Stimulated activated naive B cell treated with anti-CD40 and anti-IgM and Interleukin-4, amounts not matched to agents 10 μg/mL and 1 μg/mL and 100 μg/mL, for 72 hours (primary cell): ENCODE measurements at regions not wholly inside any gene's neighbourhood (a gene's known extent, or its start where the extent isn't known, plus 50 kb on each side); places are given as distances from the start of the nearest gene placed in this dataset.
"Not testable (repeated sequence)": the region's sequence is repeated elsewhere in the genome, so short reads cannot be mapped to it uniquely, and the experiment has no call there.

Experiments used
- ATAC-seq, 2 donors: fragments of 150-1000 bp; cut with Tn5 transposase; replicated peaks; 2 replicates each; pipeline ENCODE4 v1.10.0; 2021; ENCODE audit warnings: moderate library complexity in 1 of 2
- DNase-seq: peaks from one replicate; pipeline ENCODE4 v3.0.0; 2021
- H3K27ac Mint-ChIP-seq: one replicate; pipeline ENCODE4 v1.8.0; 2022; ENCODE audit warnings: mild to moderate bottlenecking, mixed read lengths
- H3K27me3 Mint-ChIP-seq, 2 donors: one replicate each; pipeline ENCODE4 v1.8.0; 2022; ENCODE audit warnings: mixed read lengths in 2 of 2
- H3K36me3 Mint-ChIP-seq, 2 donors: one replicate each; pipeline ENCODE4 v1.8.0; 2022; ENCODE audit warnings: mixed read lengths in 2 of 2, mild to moderate bottlenecking in 1 of 2
- H3K4me1 Mint-ChIP-seq, 2 donors: one replicate each; pipeline ENCODE4 v1.8.0; 2022; ENCODE audit warnings: mixed read lengths in 2 of 2, mild to moderate bottlenecking in 1 of 2
- H3K4me3 Mint-ChIP-seq, 2 donors: one replicate each; pipeline ENCODE4 v1.8.0; 2022; ENCODE audit warnings: mild to moderate bottlenecking in 2 of 2, mixed read lengths in 2 of 2, moderate library complexity in 1 of 2
- H3K9me3 Mint-ChIP-seq, 2 donors: one replicate each; pipeline ENCODE4 v1.8.0; 2022; ENCODE audit warnings: mixed read lengths in 2 of 2, mild to moderate bottlenecking in 1 of 2

GRCh38 chr20:55937283-55937682, 68.0 kb downstream of the CBLN4 start:
- Mint-ChIP-seq H3K4me3 (no peak overlapping the region), H3K4me1 (no peaks in the 10 kb centered on the region), H3K9me3 (peaks cover 0 to 8% of the 10 kb centered on the region in 2 donors), H3K27ac (no peak overlapping the region), H3K36me3 (no peaks in the 10 kb centered on the region), H3K27me3 (no peaks in the 10 kb centered on the region)
- ATAC-seq: no peak
- DNase-seq: no peak

- ATAC-seq: no peak
- no peaks in the 10 kb centered on the region for H3K36me3 Mint-ChIP-seq
- no peaks in the 10 kb centered on the region for H3K27me3 Mint-ChIP-seq
- peaks cover 0 to 8% of the 10 kb centered on the region in 2 donors for H3K9me3 Mint-ChIP-seq
- DNase-seq: no peak
- H3K4me3 Mint-ChIP-seq: no peak overlapping the region
- H3K27ac Mint-ChIP-seq: no peak overlapping the region
- no peaks in the 10 kb centered on the region for H3K4me1 Mint-ChIP-seq
Measured at GRCh38 chr20:55936209-55936595, 69.1 kb downstream of the CBLN4 start.

- DNase-seq: no peak
- no peaks in the 10 kb centered on the region for H3K36me3 Mint-ChIP-seq
- no peaks in the 10 kb centered on the region for H3K4me1 Mint-ChIP-seq
- no peaks in the 10 kb centered on the region for H3K27me3 Mint-ChIP-seq
- no peak overlapping the region for H3K4me3 Mint-ChIP-seq
- no peak for ATAC-seq
- no peak overlapping the region for H3K27ac Mint-ChIP-seq
- peaks cover 0 to 8% of the 10 kb centered on the region in 2 donors for H3K9me3 Mint-ChIP-seq
Measured at GRCh38 chr20:55935448-55936208, 69.7 kb downstream of the CBLN4 start.

- Mint-ChIP-seq H3K4me3 (no peak overlapping the region), H3K36me3 (no peaks in the 10 kb centered on the region), H3K27ac (no peak overlapping the region), H3K4me1 (no peaks in the 10 kb centered on the region), H3K9me3 (peaks cover 0 to 8% of the 10 kb centered on the region in 2 donors), H3K27me3 (no peaks in the 10 kb centered on the region)
- no peak for DNase-seq
- ATAC-seq: no peak
Measured at GRCh38 chr20:55934146-55934545, 71.2 kb downstream of the CBLN4 start.

GRCh38 chr20:55930876-55931275, 74.4 kb downstream of the CBLN4 start:
- ATAC-seq, H3K4me1 Mint-ChIP-seq, H3K27ac Mint-ChIP-seq, H3K36me3 Mint-ChIP-seq, H3K27me3 Mint-ChIP-seq, DNase-seq, H3K4me3 Mint-ChIP-seq, H3K9me3 Mint-ChIP-seq: not testable (repeated sequence)

GRCh38 chr20:55928266-55928665, 77.1 kb downstream of the CBLN4 start:
- Mint-ChIP-seq H3K4me1 (no peaks in the 10 kb centered on the region), H3K4me3 (no peak overlapping the region), H3K9me3 (no peaks in the 10 kb centered on the region), H3K27me3 (no peaks in the 10 kb centered on the region), H3K27ac (no peak overlapping the region), H3K36me3 (no peaks in the 10 kb centered on the region)
- no peak for DNase-seq
- no peak for ATAC-seq

GRCh38 chr20:55919956-55920355, 85.4 kb downstream of the CBLN4 start:
- Mint-ChIP-seq H3K36me3 (no peaks in the 10 kb centered on the region), H3K4me3 (no peak overlapping the region), H3K4me1 (no peaks in the 10 kb centered on the region), H3K9me3 (peaks cover 0 to 6% of the 10 kb centered on the region in 2 donors), H3K27ac (no peak overlapping the region), H3K27me3 (no peaks in the 10 kb centered on the region)
- ATAC-seq: no peak
- no peak for DNase-seq

- Mint-ChIP-seq H3K4me1 (no peaks in the 10 kb centered on the region), H3K4me3 (no peak overlapping the region), H3K27ac (no peak overlapping the region), H3K27me3 (no peaks in the 10 kb centered on the region), H3K9me3 (peaks cover 0 to 6% of the 10 kb centered on the region in 2 donors), H3K36me3 (no peaks in the 10 kb centered on the region)
- DNase-seq (no peak), ATAC-seq (no peak)
Measured at GRCh38 chr20:55919319-55919718, 86.0 kb downstream of the CBLN4 start.

- ATAC-seq: no peak
- Mint-ChIP-seq H3K4me3 (no peak overlapping the region), H3K36me3 (no peaks in the 10 kb centered on the region), H3K4me1 (no peaks in the 10 kb centered on the region), H3K27ac (no peak overlapping the region), H3K27me3 (no peaks in the 10 kb centered on the region), H3K9me3 (peaks cover 0 to 6% of the 10 kb centered on the region in 2 donors)
- no peak for DNase-seq
Measured at GRCh38 chr20:55918471-55918870, 86.8 kb downstream of the CBLN4 start.

- no peaks in the 10 kb centered on the region for H3K27me3 Mint-ChIP-seq
- no peak overlapping the region for H3K4me3 Mint-ChIP-seq
- no peak overlapping the region for H3K27ac Mint-ChIP-seq
- ATAC-seq (no peak), DNase-seq (no peak)
- H3K9me3 Mint-ChIP-seq: peaks cover 14 to 19% of the 10 kb centered on the region in 2 donors
- no peaks in the 10 kb centered on the region for H3K36me3 Mint-ChIP-seq
- no peaks in the 10 kb centered on the region for H3K4me1 Mint-ChIP-seq
Measured at GRCh38 chr20:55893031-55893430, 112.3 kb downstream of the CBLN4 start.

GRCh38 chr20:55888685-55889084, 116.6 kb downstream of the CBLN4 start:
- DNase-seq (no peak), ATAC-seq (no peak)
- H3K4me1 Mint-ChIP-seq: no peaks in the 10 kb centered on the region
- no peaks in the 10 kb centered on the region for H3K27me3 Mint-ChIP-seq
- no peak overlapping the region for H3K27ac Mint-ChIP-seq
- H3K36me3 Mint-ChIP-seq: no peaks in the 10 kb centered on the region
- no peak overlapping the region for H3K4me3 Mint-ChIP-seq
- peaks cover 10 to 12% of the 10 kb centered on the region in 2 donors for H3K9me3 Mint-ChIP-seq

GRCh38 chr20:55882910-55883309, 122.4 kb downstream of the CBLN4 start:
- H3K36me3 Mint-ChIP-seq: no peaks in the 10 kb centered on the region

GRCh38 chr20:55882286-55882685, 123.0 kb downstream of the CBLN4 start:
- H3K27ac Mint-ChIP-seq: no peak overlapping the region
- ATAC-seq (no peak), DNase-seq (no peak)
- H3K27me3 Mint-ChIP-seq: no peaks in the 10 kb centered on the region
- H3K4me1 Mint-ChIP-seq: no peaks in the 10 kb centered on the region
- no peaks in the 10 kb centered on the region for H3K36me3 Mint-ChIP-seq
- peaks cover 6 to 7% of the 10 kb centered on the region in 2 donors for H3K9me3 Mint-ChIP-seq
- no peak overlapping the region for H3K4me3 Mint-ChIP-seq

More at GRCh38 chr20:55882910-55883309, 122.4 kb downstream of the CBLN4 start:
- H3K9me3 Mint-ChIP-seq: peaks cover 6 to 7% of the 10 kb centered on the region in 2 donors
- H3K27ac Mint-ChIP-seq: no peak overlapping the region
- no peak for DNase-seq
- no peaks in the 10 kb centered on the region for H3K4me1 Mint-ChIP-seq
- no peaks in the 10 kb centered on the region for H3K27me3 Mint-ChIP-seq
- ATAC-seq: no peak
- H3K4me3 Mint-ChIP-seq: no peak overlapping the region

GRCh38 chr20:55881204-55881603, 124.1 kb downstream of the CBLN4 start:
- Mint-ChIP-seq H3K36me3 (no peaks in the 10 kb centered on the region), H3K27me3 (no peaks in the 10 kb centered on the region)
- ATAC-seq: no peak

GRCh38 chr20:55880361-55880760, 125.0 kb downstream of the CBLN4 start:
- Mint-ChIP-seq H3K36me3 (no peaks in the 10 kb centered on the region), H3K9me3 (peaks cover 6 to 7% of the 10 kb centered on the region in 2 donors), H3K4me1 (no peaks in the 10 kb centered on the region), H3K4me3 (no peak overlapping the region), H3K27ac (no peak overlapping the region), H3K27me3 (no peaks in the 10 kb centered on the region)
- ATAC-seq: no peak
- DNase-seq: no peak

More at GRCh38 chr20:55881204-55881603, 124.1 kb downstream of the CBLN4 start:
- peaks cover 6 to 7% of the 10 kb centered on the region in 2 donors for H3K9me3 Mint-ChIP-seq
- no peak for DNase-seq
- H3K27ac Mint-ChIP-seq: no peak overlapping the region
- H3K4me1 Mint-ChIP-seq: no peaks in the 10 kb centered on the region
- no peak overlapping the region for H3K4me3 Mint-ChIP-seq
